ENCODE measurements at regions not wholly inside any gene's neighbourhood (a gene's known extent, or its start where the extent isn't known, plus 50 kb on each side); places are given as distances from the start of the nearest gene placed in this dataset.

DNA sequence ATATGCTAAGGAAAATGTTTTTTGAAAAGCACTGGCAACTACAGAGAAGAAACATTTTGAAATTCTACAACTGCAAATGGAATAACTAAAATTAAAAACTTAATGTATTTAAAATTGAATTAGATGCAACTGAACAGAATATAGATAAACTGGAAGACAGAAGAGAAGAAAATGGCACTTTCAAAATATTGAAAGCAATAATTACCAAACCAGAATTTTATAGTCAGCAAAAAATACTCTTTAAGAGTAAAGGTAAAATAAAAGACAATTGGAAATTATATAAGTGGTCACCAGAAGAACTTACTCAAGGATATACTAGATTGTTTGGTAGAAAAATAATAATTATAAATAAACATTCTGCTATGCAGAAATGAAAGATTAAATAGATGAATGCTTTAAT, 927.7 kb upstream of the ZWINT start:
- no peak for TF ChIP-seq TAF1 (IDR thresholded peaks at IDR 0.05; ENCODE audit: borderline replicate concordance, insufficient read depth, low read length)
- TF ChIP-seq POLR2AphosphoS5 (IDR thresholded peaks at IDR 0.05; ENCODE audit: low read depth, low read length): no peak
- no peak for TF ChIP-seq REST (IDR thresholded peaks at IDR 0.05; ENCODE audit: insufficient read depth in 1 of 2, low read depth in 2 of 2, low read length in 2 of 2)
- TF ChIP-seq SIN3A (IDR thresholded peaks at IDR 0.05; ENCODE audit: borderline replicate concordance, insufficient read depth, low read length): no peak

Data from PFSK-1 (cell line).